ENCODE measurements at regions not wholly inside any gene's neighbourhood (a gene's known extent, or its start where the extent isn't known, plus 50 kb on each side); places are given as distances from the start of the nearest gene placed in this dataset.

DNA sequence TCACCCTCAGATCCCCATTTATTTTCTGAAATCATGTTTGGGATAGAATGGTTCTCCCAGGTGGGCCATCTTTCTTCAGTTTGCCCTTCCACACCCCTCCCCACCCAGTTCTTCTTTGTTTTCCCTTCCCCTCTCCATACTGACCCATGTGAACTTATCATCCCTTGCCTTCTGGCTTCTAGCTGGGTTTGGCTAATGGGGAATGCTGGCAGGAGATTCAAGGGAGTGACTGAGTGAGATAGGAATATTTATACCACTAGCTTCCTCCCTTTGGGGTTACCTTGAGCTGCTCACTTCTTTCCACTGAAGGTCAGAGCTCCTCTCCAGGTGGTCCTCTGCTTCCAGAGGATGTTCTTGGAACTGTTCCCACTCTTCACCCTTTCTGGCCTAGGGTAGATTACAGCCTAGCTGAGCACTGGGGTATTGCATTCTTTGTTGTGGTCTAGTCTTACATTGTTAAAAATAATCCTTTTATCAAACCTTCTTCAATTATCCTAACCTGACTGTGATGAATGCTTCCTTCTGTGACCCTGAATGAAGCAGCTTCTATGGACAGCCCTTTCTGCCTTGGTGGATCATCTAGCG is 88.3 kb upstream of the ATP2B1 start:
- Histone ChIP-seq H3K4me3 (no peak overlapping the region), H3K9me3 (replicated peaks) (no peaks in the 10 kb centered on the region), H3K27me3 (ENCODE audit: low read depth) (peaks cover 73% of the 10 kb centered on the region), H3K36me3 (no peaks in the 10 kb centered on the region), H3K4me1 (no peaks in the 10 kb centered on the region), H3K27ac (replicated peaks) (no peak overlapping the region)
- TF ChIP-seq, protein P1, sequence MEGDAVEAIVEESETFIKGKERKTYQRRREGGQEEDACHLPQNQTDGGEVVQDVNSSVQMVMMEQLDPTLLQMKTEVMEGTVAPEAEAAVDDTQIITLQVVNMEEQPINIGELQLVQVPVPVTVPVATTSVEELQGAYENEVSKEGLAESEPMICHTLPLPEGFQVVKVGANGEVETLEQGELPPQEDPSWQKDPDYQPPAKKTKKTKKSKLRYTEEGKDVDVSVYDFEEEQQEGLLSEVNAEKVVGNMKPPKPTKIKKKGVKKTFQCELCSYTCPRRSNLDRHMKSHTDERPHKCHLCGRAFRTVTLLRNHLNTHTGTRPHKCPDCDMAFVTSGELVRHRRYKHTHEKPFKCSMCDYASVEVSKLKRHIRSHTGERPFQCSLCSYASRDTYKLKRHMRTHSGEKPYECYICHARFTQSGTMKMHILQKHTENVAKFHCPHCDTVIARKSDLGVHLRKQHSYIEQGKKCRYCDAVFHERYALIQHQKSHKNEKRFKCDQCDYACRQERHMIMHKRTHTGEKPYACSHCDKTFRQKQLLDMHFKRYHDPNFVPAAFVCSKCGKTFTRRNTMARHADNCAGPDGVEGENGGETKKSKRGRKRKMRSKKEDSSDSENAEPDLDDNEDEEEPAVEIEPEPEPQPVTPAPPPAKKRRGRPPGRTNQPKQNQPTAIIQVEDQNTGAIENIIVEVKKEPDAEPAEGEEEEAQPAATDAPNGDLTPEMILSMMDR (IDR thresholded peaks at IDR 0.05; ENCODE audit: borderline replicate concordance): no peak
- DNase-seq: no peak
- intact Hi-C loops (cut with micrococcal nuclease): no loop called here

DNA sequence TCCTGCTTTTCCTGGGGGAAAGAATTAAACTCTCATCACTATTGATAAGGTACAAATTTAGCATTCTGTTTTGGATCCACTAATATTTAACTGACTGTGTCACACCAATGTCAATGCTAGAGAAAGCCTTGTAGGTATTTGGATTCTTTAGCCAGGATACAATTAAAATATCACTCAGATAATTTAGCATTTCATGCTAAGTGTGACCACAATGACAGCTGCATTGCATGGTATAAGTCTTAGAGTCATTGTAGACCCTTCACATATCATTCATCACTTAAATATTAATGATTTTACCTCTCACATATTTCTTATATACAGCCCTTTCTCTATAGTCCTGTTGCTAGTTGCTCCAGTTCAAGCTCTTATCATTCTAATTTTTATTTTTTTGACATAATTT is 85.3 kb upstream of the ATP2B1 start:
- intact Hi-C loops (cut with micrococcal nuclease): no loop called here
- TF ChIP-seq, protein P1 (IDR thresholded peaks at IDR 0.05; ENCODE audit: borderline replicate concordance): no peak
- no peak for DNase-seq
- Histone ChIP-seq H3K9me3 (replicated peaks) (peaks cover 8% of the 10 kb centered on the region), H3K4me3 (no peak overlapping the region), H3K4me1 (no peaks in the 10 kb centered on the region), H3K27me3 (ENCODE audit: low read depth) (peaks cover 79% of the 10 kb centered on the region), H3K36me3 (no peaks in the 10 kb centered on the region), H3K27ac (replicated peaks) (no peak overlapping the region)

DNA sequence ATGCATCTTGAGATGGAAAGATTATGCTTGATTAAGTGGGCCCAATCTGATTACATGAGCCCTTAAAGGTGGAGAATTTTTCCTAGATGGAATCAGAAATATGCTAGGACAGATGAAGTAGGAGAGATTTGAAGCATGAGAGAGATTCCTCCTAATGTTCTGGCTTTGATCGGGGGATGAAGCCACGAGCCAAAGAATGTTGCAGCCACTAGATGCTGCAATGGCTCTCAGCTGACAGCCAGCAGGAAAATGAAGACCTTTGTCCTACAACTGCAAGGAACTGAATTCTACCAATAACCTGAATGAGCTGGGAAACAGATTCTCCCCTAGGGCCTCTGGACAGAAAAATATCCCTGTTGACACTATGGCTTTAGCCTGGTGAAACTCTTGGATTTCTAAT is 82.6 kb upstream of the ATP2B1 start:
- H3K27me3 ChIP-seq (ENCODE audit: low read depth): peaks cover 86% of the 10 kb centered on the region
- no peak overlapping the region for H3K4me3 ChIP-seq
- intact Hi-C loops (cut with micrococcal nuclease): no loop called here
- no peaks in the 10 kb centered on the region for H3K4me1 ChIP-seq
- TF ChIP-seq, protein P1 (IDR thresholded peaks at IDR 0.05; ENCODE audit: borderline replicate concordance): no peak
- no peaks in the 10 kb centered on the region for H3K36me3 ChIP-seq
- peaks cover 19% of the 10 kb centered on the region for H3K9me3 ChIP-seq (replicated peaks)
- H3K27ac ChIP-seq (replicated peaks): no peak overlapping the region
- no peak for DNase-seq

DNA sequence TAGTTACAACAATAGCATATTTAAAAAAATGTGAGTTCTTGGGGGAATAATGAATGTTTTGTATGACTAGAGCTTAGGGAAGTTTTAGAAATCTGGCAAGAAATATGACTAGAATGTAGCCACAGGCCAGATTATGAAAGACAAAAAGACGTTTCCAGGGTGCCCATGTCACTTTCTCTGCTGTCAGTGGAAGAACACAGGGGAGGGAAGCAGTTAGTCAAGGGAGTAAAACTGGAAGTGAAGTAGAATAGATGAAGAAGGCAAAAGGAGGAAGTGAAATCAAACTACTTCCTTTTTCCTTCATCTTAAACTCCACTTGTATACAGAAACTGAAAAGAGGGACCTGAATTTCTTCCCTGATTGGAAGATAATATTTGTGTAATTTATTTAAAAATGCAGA is 81.2 kb upstream of the ATP2B1 start:
- Histone ChIP-seq H3K27me3 (ENCODE audit: low read depth) (peaks cover 88% of the 10 kb centered on the region), H3K9me3 (replicated peaks) (peaks cover 33% of the 10 kb centered on the region), H3K36me3 (no peaks in the 10 kb centered on the region), H3K4me1 (no peaks in the 10 kb centered on the region), H3K27ac (replicated peaks) (no peak overlapping the region), H3K4me3 (no peak overlapping the region)
- intact Hi-C loops (cut with micrococcal nuclease): no loop called here
- TF ChIP-seq, protein P1 (IDR thresholded peaks at IDR 0.05; ENCODE audit: borderline replicate concordance): no peak
- DNase-seq: no peak

DNA sequence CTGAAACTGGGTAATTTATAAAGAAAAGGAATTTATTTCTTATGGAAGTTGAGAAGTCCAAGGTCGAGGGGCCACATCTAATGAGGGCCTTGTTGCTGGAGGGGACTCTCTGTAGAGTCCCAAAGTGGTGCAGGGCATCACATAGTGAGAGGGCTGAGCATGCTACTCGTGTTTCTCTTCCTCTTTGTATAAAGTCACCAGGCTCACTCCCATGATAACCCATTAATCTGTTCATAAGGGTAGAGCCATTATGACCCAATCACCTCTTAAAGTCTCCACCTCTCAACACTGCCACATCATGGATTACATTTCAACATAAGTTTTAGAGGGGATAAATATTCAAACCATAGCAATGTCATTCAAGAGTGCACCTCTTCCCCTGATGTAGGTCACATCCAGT is 79.1 kb upstream of the ATP2B1 start:
- H3K27ac ChIP-seq (replicated peaks): no peak overlapping the region
- no peaks in the 10 kb centered on the region for H3K36me3 ChIP-seq
- peaks cover 71% of the 10 kb centered on the region for H3K27me3 ChIP-seq (ENCODE audit: low read depth)
- intact Hi-C loops (cut with micrococcal nuclease): no loop called here
- H3K4me1 ChIP-seq: peaks cover 10% of the 10 kb centered on the region
- TF ChIP-seq, protein P1 (IDR thresholded peaks at IDR 0.05; ENCODE audit: borderline replicate concordance): no peak
- peaks cover 33% of the 10 kb centered on the region for H3K9me3 ChIP-seq (replicated peaks)
- no peak for DNase-seq
- no peak overlapping the region for H3K4me3 ChIP-seq

Data from left ventricle myocardium inferior (tissue), 1 donor.